Transverse colon (tissue), 4 donors: ENCODE measurements at regions not wholly inside any gene's neighbourhood (a gene's known extent, or its start where the extent isn't known, plus 50 kb on each side); places are given as distances from the start of the nearest gene placed in this dataset.

ENCODE experiments used
- DNase-seq: peaks from one replicate; pipeline ENCODE4 v3.0.0-alpha.2; 2019
- H3K27ac ChIP-seq, 4 donors: fragments of 200-600 bp; sonication (generic); 2 replicates each; pipeline ENCODE4 v1.5.1; 2016 to 2018; ENCODE audit warnings: inconsistent platforms in 4 of 4
- H3K27me3 ChIP-seq: fragments of 200-600 bp; sonication (generic); 2 replicates; pipeline ENCODE4 v1.5.1; 2017; ENCODE audit warnings: inconsistent platforms
- H3K36me3 ChIP-seq, 4 donors: fragments of 200-600 bp; sonication (generic); 2 replicates each; pipeline ENCODE4 v1.5.1; 2017 to 2019; ENCODE audit warnings: inconsistent platforms in 4 of 4
- H3K4me1 ChIP-seq, 4 donors: fragments of 200-600 bp; sonication (generic); 2 replicates each; pipeline ENCODE4 v1.5.1; 2017 to 2020; ENCODE audit warnings: inconsistent platforms in 4 of 4
- H3K4me3 ChIP-seq, 4 donors: fragments of 200-600 bp; sonication (generic); 1 replicate in 1 of 4; 2 replicates in 3 of 4; pipeline versions ENCODE4 v1.5.1 to v1.6.1; 2017 to 2019; ENCODE audit warnings: inconsistent platforms in 4 of 4
- H3K9me3 ChIP-seq, 2 donors: fragments of 200-600 bp; sonication (generic); 2 replicates each; pipeline ENCODE4 v1.5.1; 2017 to 2019; ENCODE audit warnings: inconsistent platforms in 2 of 2
- CTCF ChIP-seq, 5 experiments: fragments of 200-600 bp in 3 of 5; fragments of 450-650 bp in 2 of 5; sonication (generic) in 3 of 5; IDR thresholded peaks; 1 replicate in 2 of 5; 2 replicates in 3 of 5; pipeline ENCODE4 v1.5.1; 2016 to 2017; ENCODE audit warnings: antibody characterized with exemption in 5 of 5, inconsistent platforms in 3 of 5, mild to moderate bottlenecking in 2 of 5, moderate library complexity in 1 of 5
- EP300 ChIP-seq: sonication (generic); formaldehyde crosslinking; IDR thresholded peaks from one replicate; pipeline ENCODE4 v1.6.1; 2017; ENCODE audit warnings: antibody characterized with exemption, low read depth
- POLR2A ChIP-seq: fragments of 450-650 bp; IDR thresholded peaks from one replicate; pipeline ENCODE4 v1.6.1; 2016; ENCODE audit warnings: antibody characterized with exemption, mild to moderate bottlenecking, moderate library complexity
- POLR2AphosphoS5 ChIP-seq, 3 donors: sonication (generic); formaldehyde crosslinking; IDR thresholded peaks; one replicate each; pipeline ENCODE4 v1.6.1; 2016; ENCODE audit warnings: antibody characterized with exemption in 3 of 3
- WGBS, 2 donors: methylation state at CpG; one replicate each; pipeline ENCODE4 v1.1.5; 2018; ENCODE audit warnings: low coverage in 1 of 2; 5-methylcytosine and 5-hydroxymethylcytosine counted together
- in situ Hi-C, 4 donors: fragments of 200-750 bp; cut with MboI; loops; one replicate each; pipeline versions ENCODE4 v1.15.0 to v1.15.1; 2017; ENCODE audit warnings: low sequenced_read_pairs in 3 of 4, low pct_ligation_motif_present in 1 of 4, low pct_unique_long_range_greater_than_20kb in 1 of 4
- intact Hi-C: fragments of 100-400 bp; cut with DNase I; formaldehyde crosslinking; loops from one replicate; pipeline ENCODE4 v1.15.1; 2023; ENCODE audit warnings: low total_unique reads

GRCh38 chr7:118684796-118685195 lies 460.3 kb downstream of the ANKRD7 start:
- no peaks in the 10 kb centered on the region for H3K4me1 ChIP-seq
- TF ChIP-seq POLR2AphosphoS5 (IDR thresholded peaks at IDR 0.05) (no peak), CTCF (IDR thresholded peaks at IDR 0.05) (no peak), EP300 (no peak), POLR2A (no peak)
- no peak for DNase-seq

GRCh38 chr7:118689403-118689802 lies 464.9 kb downstream of the ANKRD7 start:
- intact Hi-C loops (no loop called here), in situ Hi-C loops (no loop called here)
- no peak for DNase-seq
- Histone ChIP-seq H3K4me1 (no peaks in the 10 kb centered on the region), H3K36me3 (no peaks in the 10 kb centered on the region), H3K27me3 (no peaks in the 10 kb centered on the region), H3K9me3 (no peaks in the 10 kb centered on the region), H3K27ac (no peak overlapping the region), H3K4me3 (no peak overlapping the region)
- TF ChIP-seq CTCF (IDR thresholded peaks at IDR 0.05) (no peak), POLR2A (no peak), EP300 (no peak), POLR2AphosphoS5 (IDR thresholded peaks at IDR 0.05) (no peak)
- WGBS, 2 donors, result 70 to 93% methylated on average over 1 to 18 of the region's 18 CpGs

More at GRCh38 chr7:118684796-118685195, 460.3 kb downstream of the ANKRD7 start:
- Histone ChIP-seq H3K27me3 (no peaks in the 10 kb centered on the region), H3K4me3 (no peak overlapping the region), H3K27ac (no peak overlapping the region), H3K9me3 (no peaks in the 10 kb centered on the region), H3K36me3 (no peaks in the 10 kb centered on the region)
- in situ Hi-C loops (no loop called here), intact Hi-C loops (no loop called here)

GRCh38 chr7:118696879-118697278 lies 472.4 kb downstream of the ANKRD7 start:
- Histone ChIP-seq H3K27me3 (no peaks in the 10 kb centered on the region), H3K4me3 (no peak overlapping the region), H3K9me3 (no peaks in the 10 kb centered on the region), H3K4me1 (no peaks in the 10 kb centered on the region), H3K27ac (no peak overlapping the region), H3K36me3 (no peaks in the 10 kb centered on the region)
- no peak for DNase-seq
- 99 to 100% methylated on average over 1 to 2 of the region's 2 CpGs for WGBS, 2 donors
- intact Hi-C loops, result no loop called here
- TF ChIP-seq EP300 (no peak), POLR2AphosphoS5 (IDR thresholded peaks at IDR 0.05) (no peak)
- in situ Hi-C loops, result no loop called here

- no peak for TF ChIP-seq CTCF (IDR thresholded peaks at IDR 0.05)
- no peaks in the 10 kb centered on the region for H3K4me1 ChIP-seq
- H3K4me3 ChIP-seq, result no peak overlapping the region
- DNase-seq, result no peak
- in situ Hi-C loops, result no loop called here
- intact Hi-C loops, result no loop called here
- 69 to 74% methylated on average over 4 of the region's 4 CpGs for WGBS, 2 donors
- H3K27ac ChIP-seq, result no peak overlapping the region
- H3K27me3 ChIP-seq, result no peaks in the 10 kb centered on the region
- H3K36me3 ChIP-seq, result no peaks in the 10 kb centered on the region
- H3K9me3 ChIP-seq, result no peaks in the 10 kb centered on the region
Measured at GRCh38 chr7:118699222-118699621, 474.7 kb downstream of the ANKRD7 start.

- no peaks in the 10 kb centered on the region for H3K27me3 ChIP-seq
- WGBS, 2 donors, result 65 to 67% methylated on average over 1 of the region's 1 CpG
- DNase-seq, result no peak
- no peaks in the 10 kb centered on the region for H3K36me3 ChIP-seq
- H3K4me3 ChIP-seq, result no peak overlapping the region
- no peaks in the 10 kb centered on the region for H3K4me1 ChIP-seq
- in situ Hi-C loops (no loop called here), intact Hi-C loops (no loop called here)
- no peak overlapping the region for H3K27ac ChIP-seq
- H3K9me3 ChIP-seq, result peaks cover 0 to 4% of the 10 kb centered on the region in 2 donors
- TF ChIP-seq CTCF (IDR thresholded peaks at IDR 0.05), result no peak
- TF ChIP-seq POLR2AphosphoS5 (IDR thresholded peaks at IDR 0.05), result no peak
Measured at GRCh38 chr7:118708741-118709140, 484.2 kb downstream of the ANKRD7 start.
